ENCODE measurements at regions not wholly inside any gene's neighbourhood (a gene's known extent, or its start where the extent isn't known, plus 50 kb on each side); places are given as distances from the start of the nearest gene placed in this dataset.

DNA sequence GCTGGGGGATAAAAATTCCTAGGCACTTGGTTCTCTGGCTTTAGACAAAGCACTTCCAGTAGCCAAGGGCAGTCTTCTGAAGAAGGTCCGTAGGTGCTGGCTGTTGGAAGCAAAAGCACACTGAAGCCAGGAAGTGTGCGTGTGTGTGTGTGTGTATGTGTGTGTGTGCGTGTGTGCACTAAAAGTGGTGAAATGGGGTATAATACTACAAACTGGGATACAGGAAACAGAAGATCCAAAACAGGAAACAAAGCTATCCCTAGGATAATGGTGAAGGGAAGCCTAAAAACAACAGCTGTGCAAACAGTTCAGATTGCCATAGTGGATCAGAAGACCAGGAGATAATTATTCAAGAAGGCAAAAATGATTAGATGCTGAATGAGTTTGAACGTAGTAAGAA, 103.4 kb downstream of the IL20RB start:
- Mint-ChIP-seq H3K36me3 (ENCODE audit: low read depth) (no peaks in the 10 kb centered on the region), H3K9me3 (no peaks in the 10 kb centered on the region), H3K4me1 (no peaks in the 10 kb centered on the region), H3K4me3 (no peak overlapping the region), H3K27me3 (ENCODE audit: low read depth) (no peaks in the 10 kb centered on the region), H3K27ac (no peak overlapping the region)
- TF ChIP-seq, protein P1, sequence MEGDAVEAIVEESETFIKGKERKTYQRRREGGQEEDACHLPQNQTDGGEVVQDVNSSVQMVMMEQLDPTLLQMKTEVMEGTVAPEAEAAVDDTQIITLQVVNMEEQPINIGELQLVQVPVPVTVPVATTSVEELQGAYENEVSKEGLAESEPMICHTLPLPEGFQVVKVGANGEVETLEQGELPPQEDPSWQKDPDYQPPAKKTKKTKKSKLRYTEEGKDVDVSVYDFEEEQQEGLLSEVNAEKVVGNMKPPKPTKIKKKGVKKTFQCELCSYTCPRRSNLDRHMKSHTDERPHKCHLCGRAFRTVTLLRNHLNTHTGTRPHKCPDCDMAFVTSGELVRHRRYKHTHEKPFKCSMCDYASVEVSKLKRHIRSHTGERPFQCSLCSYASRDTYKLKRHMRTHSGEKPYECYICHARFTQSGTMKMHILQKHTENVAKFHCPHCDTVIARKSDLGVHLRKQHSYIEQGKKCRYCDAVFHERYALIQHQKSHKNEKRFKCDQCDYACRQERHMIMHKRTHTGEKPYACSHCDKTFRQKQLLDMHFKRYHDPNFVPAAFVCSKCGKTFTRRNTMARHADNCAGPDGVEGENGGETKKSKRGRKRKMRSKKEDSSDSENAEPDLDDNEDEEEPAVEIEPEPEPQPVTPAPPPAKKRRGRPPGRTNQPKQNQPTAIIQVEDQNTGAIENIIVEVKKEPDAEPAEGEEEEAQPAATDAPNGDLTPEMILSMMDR (IDR thresholded peaks at IDR 0.05; ENCODE audit: unreplicated experiment in 3 of 3) = no peak

GRCh38 chr3:137062250-137062649, 104.5 kb downstream of the IL20RB start:
- Mint-ChIP-seq H3K4me3 (no peak overlapping the region), H3K27ac (no peak overlapping the region), H3K9me3 (no peaks in the 10 kb centered on the region), H3K36me3 (ENCODE audit: low read depth) (no peaks in the 10 kb centered on the region), H3K4me1 (no peaks in the 10 kb centered on the region), H3K27me3 (ENCODE audit: low read depth) (no peaks in the 10 kb centered on the region)
- TF ChIP-seq, protein P1 (IDR thresholded peaks at IDR 0.05; ENCODE audit: unreplicated experiment in 3 of 3) = no peak

GRCh38 chr3:137065381-137065780, 107.6 kb downstream of the IL20RB start:
- no peaks in the 10 kb centered on the region for H3K27me3 Mint-ChIP-seq (ENCODE audit: low read depth)
- TF ChIP-seq, protein P1 (IDR thresholded peaks at IDR 0.05; ENCODE audit: unreplicated experiment in 3 of 3) = no peak
- no peak overlapping the region for H3K27ac Mint-ChIP-seq
- H3K36me3 Mint-ChIP-seq (ENCODE audit: low read depth) = no peaks in the 10 kb centered on the region
- H3K4me1 Mint-ChIP-seq = no peaks in the 10 kb centered on the region
- no peaks in the 10 kb centered on the region for H3K9me3 Mint-ChIP-seq
- H3K4me3 Mint-ChIP-seq = no peak overlapping the region

DNA sequence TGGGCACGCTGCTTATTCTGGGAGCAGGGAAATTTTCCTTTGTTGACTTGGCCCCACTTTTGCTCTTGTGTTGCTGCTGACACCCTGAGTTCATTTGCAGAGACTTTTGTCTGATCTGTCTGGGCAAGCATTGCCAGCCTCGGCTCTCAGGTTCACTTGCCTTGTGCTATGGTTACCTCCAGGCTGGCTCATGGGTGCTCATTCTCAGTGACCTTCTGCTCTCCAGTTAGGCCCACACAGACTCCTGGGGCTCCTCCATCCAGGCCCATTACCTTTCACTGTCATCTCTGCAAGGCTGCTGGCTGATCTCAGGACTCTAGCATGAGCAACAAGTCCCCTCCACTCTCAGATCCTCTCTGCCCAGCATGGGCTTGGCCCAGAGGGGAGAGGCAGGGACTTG, 108.3 kb downstream of the IL20RB start:
- Mint-ChIP-seq H3K36me3 (ENCODE audit: low read depth) (no peaks in the 10 kb centered on the region), H3K4me1 (no peaks in the 10 kb centered on the region), H3K9me3 (peaks cover 5% of the 10 kb centered on the region), H3K27me3 (ENCODE audit: low read depth) (no peaks in the 10 kb centered on the region), H3K4me3 (no peak overlapping the region), H3K27ac (no peak overlapping the region)
- TF ChIP-seq, protein P1 (IDR thresholded peaks at IDR 0.05; ENCODE audit: unreplicated experiment in 3 of 3) = no peak

DNA sequence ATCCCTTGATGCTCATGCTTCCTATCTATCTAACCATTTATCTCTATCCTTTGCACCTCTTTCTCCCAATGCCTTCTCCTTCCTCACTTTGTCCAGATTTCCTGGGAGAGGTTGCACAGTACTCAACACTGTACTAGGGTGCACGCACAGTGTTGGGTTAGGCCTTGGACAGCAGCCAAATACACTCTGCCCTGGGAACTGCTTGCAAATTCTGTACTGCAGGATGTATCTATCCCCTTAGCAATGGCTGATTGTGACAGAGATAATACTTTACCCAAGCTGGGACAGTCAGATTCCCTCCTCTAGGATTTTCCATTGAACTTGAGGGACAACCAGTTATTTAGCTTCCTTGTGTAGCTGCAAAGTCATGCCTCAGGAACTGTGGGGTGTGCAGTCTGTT, 113.3 kb downstream of the IL20RB start:
- TF ChIP-seq, protein P1 (IDR thresholded peaks at IDR 0.05; ENCODE audit: unreplicated experiment in 3 of 3) = no peak
- no peak overlapping the region for H3K4me3 Mint-ChIP-seq
- no peaks in the 10 kb centered on the region for H3K36me3 Mint-ChIP-seq (ENCODE audit: low read depth)
- H3K9me3 Mint-ChIP-seq = peaks cover 5% of the 10 kb centered on the region
- no peaks in the 10 kb centered on the region for H3K27me3 Mint-ChIP-seq (ENCODE audit: low read depth)
- no peak overlapping the region for H3K27ac Mint-ChIP-seq
- no peaks in the 10 kb centered on the region for H3K4me1 Mint-ChIP-seq

DNA sequence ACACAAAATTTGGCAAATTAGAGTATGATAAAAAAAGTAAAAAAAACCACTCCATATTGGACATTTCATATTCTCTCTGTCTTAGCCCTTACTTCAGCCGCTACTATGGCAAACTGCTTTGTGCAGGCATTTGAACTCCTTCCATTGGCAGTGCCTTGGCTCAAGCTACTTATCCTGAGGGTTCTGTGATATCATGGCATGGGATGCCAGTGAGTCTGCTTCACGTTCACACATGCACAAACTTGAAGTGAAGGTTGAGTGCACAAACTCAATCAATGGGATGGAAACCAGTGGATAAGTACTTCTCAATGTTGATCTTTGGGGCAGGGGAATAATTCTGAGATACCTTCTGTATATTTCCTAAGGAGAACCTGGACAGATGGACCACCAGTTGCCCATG, 117.2 kb downstream of the IL20RB start:
- TF ChIP-seq, protein P1 (IDR thresholded peaks at IDR 0.05; ENCODE audit: unreplicated experiment in 3 of 3) = no peak
- Mint-ChIP-seq H3K27me3 (ENCODE audit: low read depth) (no peaks in the 10 kb centered on the region), H3K27ac (no peak overlapping the region)

More for the DNA sequence above, 117.2 kb downstream of the IL20RB start:
- Mint-ChIP-seq H3K9me3 (peaks cover 5% of the 10 kb centered on the region), H3K4me1 (no peaks in the 10 kb centered on the region), H3K36me3 (ENCODE audit: low read depth) (no peaks in the 10 kb centered on the region), H3K4me3 (no peak overlapping the region)
